ENCODE measurements at regions not wholly inside any gene's neighbourhood (a gene's known extent, or its start where the extent isn't known, plus 50 kb on each side); places are given as distances from the start of the nearest gene placed in this dataset.

- POLR2A ChIA-PET = no interaction called here
These were observed 2134.7 kb downstream of the PCDH9 start for GRCh38 chr13:65095161-65096082.

GRCh38 chr13:65093357-65093756 is 2136.8 kb downstream of the PCDH9 start:
- ChIA-PET CTCF (interaction anchor here (0.6 kb wide), 1 partner anchor 176 kb away, joined by 3 read pairs; no protein-coding TSS in a partner anchor), POLR2A (no interaction called here)
- TF ChIP-seq ELF4 (IDR thresholded peaks at IDR 0.05) (no peak), FOXA1 (IDR thresholded peaks at IDR 0.05) (no peak), SUZ12 (IDR thresholded peaks at IDR 0.05) (no peak), PKNOX1 (IDR thresholded peaks at IDR 0.05) (no peak), BHLHE40 (IDR thresholded peaks at IDR 0.05; ENCODE audit: borderline replicate concordance) (no peak), SP1 (IDR thresholded peaks at IDR 0.05) (no peak), NFRKB (IDR thresholded peaks at IDR 0.05) (no peak), TARDBP (IDR thresholded peaks at IDR 0.05) (no peak), HDGF (IDR thresholded peaks at IDR 0.05; ENCODE audit: borderline replicate concordance) (no peak), CTBP1 (IDR thresholded peaks at IDR 0.05; ENCODE audit: borderline replicate concordance) (no peak), ARNT (IDR thresholded peaks at IDR 0.05) (no peak), L3MBTL2 (conservative IDR thresholded peaks at IDR 0.05) (no peak), LEF1 (IDR thresholded peaks at IDR 0.05; ENCODE audit: borderline replicate concordance) (no peak), FOXK2 (IDR thresholded peaks at IDR 0.05) (no peak), ZNF384 (IDR thresholded peaks at IDR 0.05) (no peak), FOXM1 (IDR thresholded peaks at IDR 0.05; ENCODE audit: borderline replicate concordance) (no peak)
- DNase-seq (ENCODE audit: extremely low spot score) = no peak

More at GRCh38 chr13:65095161-65096082, 2134.7 kb downstream of the PCDH9 start:
- no peak for DNase-seq (ENCODE audit: extremely low spot score)
- TF ChIP-seq BHLHE40 (IDR thresholded peaks at IDR 0.05; ENCODE audit: borderline replicate concordance) (no peak), TARDBP (IDR thresholded peaks at IDR 0.05) (no peak), SUZ12 (IDR thresholded peaks at IDR 0.05) (no peak)
- CTCF ChIA-PET = no interaction called here

- ChIA-PET POLR2A (no interaction called here), CTCF (no interaction called here)
- DNase-seq (ENCODE audit: extremely low spot score) = no peak
- no peak for TF ChIP-seq LEF1 (IDR thresholded peaks at IDR 0.05; ENCODE audit: borderline replicate concordance)
- TF ChIP-seq NFRKB (IDR thresholded peaks at IDR 0.05) = no peak
- no peak for TF ChIP-seq FOXK2 (IDR thresholded peaks at IDR 0.05)
- no peak for TF ChIP-seq SP1 (IDR thresholded peaks at IDR 0.05)
- no peak for TF ChIP-seq SUZ12 (IDR thresholded peaks at IDR 0.05)
- TF ChIP-seq HDGF (IDR thresholded peaks at IDR 0.05; ENCODE audit: borderline replicate concordance) = no peak
- TF ChIP-seq ARNT (IDR thresholded peaks at IDR 0.05) = no peak
- TF ChIP-seq ZNF384 (IDR thresholded peaks at IDR 0.05) = no peak
- TF ChIP-seq BHLHE40 (IDR thresholded peaks at IDR 0.05; ENCODE audit: borderline replicate concordance) = no peak
- TF ChIP-seq ELF4 (IDR thresholded peaks at IDR 0.05) = no peak
- TF ChIP-seq FOXA1 (IDR thresholded peaks at IDR 0.05) = no peak
- no peak for TF ChIP-seq TARDBP (IDR thresholded peaks at IDR 0.05)
- TF ChIP-seq FOXM1 (IDR thresholded peaks at IDR 0.05; ENCODE audit: borderline replicate concordance) = no peak
- no peak for TF ChIP-seq CTBP1 (IDR thresholded peaks at IDR 0.05; ENCODE audit: borderline replicate concordance)
- TF ChIP-seq PKNOX1 (IDR thresholded peaks at IDR 0.05) = no peak
- TF ChIP-seq L3MBTL2 (conservative IDR thresholded peaks at IDR 0.05) = no peak
These were observed 2139.1 kb downstream of the PCDH9 start for GRCh38 chr13:65091031-65091430.

- ChIA-PET POLR2A (no interaction called here), CTCF (no interaction called here)
- no peak for TF ChIP-seq FOXK2 (IDR thresholded peaks at IDR 0.05)
- no peak for TF ChIP-seq NFRKB (IDR thresholded peaks at IDR 0.05)
- TF ChIP-seq CTBP1 (IDR thresholded peaks at IDR 0.05; ENCODE audit: borderline replicate concordance) = no peak
- no peak for TF ChIP-seq L3MBTL2 (conservative IDR thresholded peaks at IDR 0.05)
- no peak for TF ChIP-seq ARNT (IDR thresholded peaks at IDR 0.05)
- TF ChIP-seq FOXA1 (IDR thresholded peaks at IDR 0.05) = no peak
- no peak for DNase-seq (ENCODE audit: extremely low spot score)
These were observed 2139.9 kb downstream of the PCDH9 start for GRCh38 chr13:65090186-65090585.

- CTCF ChIA-PET = no interaction called here
- DNase-seq (ENCODE audit: extremely low spot score) = no peak
- TF ChIP-seq BHLHE40 (IDR thresholded peaks at IDR 0.05; ENCODE audit: borderline replicate concordance) = no peak
- no peak for TF ChIP-seq FOXM1 (IDR thresholded peaks at IDR 0.05; ENCODE audit: borderline replicate concordance)
- TF ChIP-seq FOXA1 (IDR thresholded peaks at IDR 0.05) = no peak
- no peak for TF ChIP-seq ELF4 (IDR thresholded peaks at IDR 0.05)
- TF ChIP-seq FOXK2 (IDR thresholded peaks at IDR 0.05) = no peak
- no peak for TF ChIP-seq LEF1 (IDR thresholded peaks at IDR 0.05; ENCODE audit: borderline replicate concordance)
- TF ChIP-seq CTBP1 (IDR thresholded peaks at IDR 0.05; ENCODE audit: borderline replicate concordance) = no peak
- TF ChIP-seq NFRKB (IDR thresholded peaks at IDR 0.05) = no peak
- TF ChIP-seq HDGF (IDR thresholded peaks at IDR 0.05; ENCODE audit: borderline replicate concordance) = no peak
- no peak for TF ChIP-seq ZNF384 (IDR thresholded peaks at IDR 0.05)
- TF ChIP-seq ARNT (IDR thresholded peaks at IDR 0.05) = no peak
- no peak for TF ChIP-seq L3MBTL2 (conservative IDR thresholded peaks at IDR 0.05)
- no peak for TF ChIP-seq SP1 (IDR thresholded peaks at IDR 0.05)
- no peak for TF ChIP-seq TARDBP (IDR thresholded peaks at IDR 0.05)
- no peak for TF ChIP-seq SUZ12 (IDR thresholded peaks at IDR 0.05)
- TF ChIP-seq PKNOX1 (IDR thresholded peaks at IDR 0.05) = no peak
- POLR2A ChIA-PET = no interaction called here
These were observed 2141.2 kb downstream of the PCDH9 start for GRCh38 chr13:65088906-65089305.

- no peak for TF ChIP-seq TARDBP (IDR thresholded peaks at IDR 0.05)
- no peak for TF ChIP-seq LEF1 (IDR thresholded peaks at IDR 0.05; ENCODE audit: borderline replicate concordance)
- no peak for TF ChIP-seq FOXM1 (IDR thresholded peaks at IDR 0.05; ENCODE audit: borderline replicate concordance)
- TF ChIP-seq ZNF384 (IDR thresholded peaks at IDR 0.05) = no peak
- TF ChIP-seq SUZ12 (IDR thresholded peaks at IDR 0.05) = no peak
- no peak for TF ChIP-seq CTBP1 (IDR thresholded peaks at IDR 0.05; ENCODE audit: borderline replicate concordance)
- TF ChIP-seq FOXK2 (IDR thresholded peaks at IDR 0.05) = no peak
- TF ChIP-seq NFRKB (IDR thresholded peaks at IDR 0.05) = no peak
- TF ChIP-seq PKNOX1 (IDR thresholded peaks at IDR 0.05) = no peak
- TF ChIP-seq L3MBTL2 (conservative IDR thresholded peaks at IDR 0.05) = no peak
- no peak for TF ChIP-seq HDGF (IDR thresholded peaks at IDR 0.05; ENCODE audit: borderline replicate concordance)
- no peak for TF ChIP-seq ARNT (IDR thresholded peaks at IDR 0.05)
- no peak for TF ChIP-seq BHLHE40 (IDR thresholded peaks at IDR 0.05; ENCODE audit: borderline replicate concordance)
- TF ChIP-seq ELF4 (IDR thresholded peaks at IDR 0.05) = no peak
- no peak for TF ChIP-seq SP1 (IDR thresholded peaks at IDR 0.05)
- TF ChIP-seq FOXA1 (IDR thresholded peaks at IDR 0.05) = no peak
- CTCF ChIA-PET = no interaction called here
- no peak for DNase-seq (ENCODE audit: extremely low spot score)
- POLR2A ChIA-PET = no interaction called here
These were observed 2144.2 kb downstream of the PCDH9 start for GRCh38 chr13:65085977-65086376.

Measured in HEK293T (cell line).